ENCODE measurements at regions not wholly inside any gene's neighbourhood (a gene's known extent, or its start where the extent isn't known, plus 50 kb on each side); places are given as distances from the start of the nearest gene placed in this dataset.

- CTCF ChIA-PET, result no interaction called here
- intact Hi-C loops (cut with micrococcal nuclease), result no loop called here
- FAIRE-seq, result no peak
Measured at GRCh38 chr12:66838366-66838765, 159.5 kb upstream of the GRIP1 start.

More at GRCh38 chr12:66838366-66838765, 159.5 kb upstream of the GRIP1 start:
- no peaks in the 10 kb centered on the region for H3K9me1 ChIP-seq (replicated peaks; ENCODE audit: control insufficient read depth, extremely low read depth, insufficient read depth, low read length)
- no peaks in the 10 kb centered on the region for H3K9me3 ChIP-seq (replicated peaks; ENCODE audit: control insufficient read depth, insufficient read depth, low read length)
- no peaks in the 10 kb centered on the region for H3K27me3 ChIP-seq (ENCODE audit: control insufficient read depth in 2 of 2, insufficient read depth in 2 of 2, low read length in 2 of 2)
- H3K79me2 ChIP-seq (ENCODE audit: control insufficient read depth, insufficient read depth, low read length), result no peaks in the 10 kb centered on the region
- H2AFZ ChIP-seq (ENCODE audit: low read depth, low read length), result no peak overlapping the region
- no peak overlapping the region for H3K4me3 ChIP-seq (replicated peaks in 1 of 3; ENCODE audit: insufficient read depth in 1 of 3, low read depth in 1 of 3, low read length in 3 of 3)
- TF ChIP-seq POLR2AphosphoS5 (IDR thresholded peaks at IDR 0.05; ENCODE audit: insufficient read depth, low read depth, low read length), result no peak
- TF ChIP-seq EZH2 (IDR thresholded peaks at IDR 0.05; ENCODE audit: borderline replicate concordance, low read depth, low read length, severe bottlenecking), result no peak
- TF ChIP-seq POLR2A (IDR thresholded peaks at IDR 0.05; ENCODE audit: low read depth, low read length), result no peak
- no peak for TF ChIP-seq MAX (IDR thresholded peaks at IDR 0.05; ENCODE audit: insufficient read depth, insufficient read length)
- no peak for TF ChIP-seq CTCF (IDR thresholded peaks at IDR 0.05; ENCODE audit: extremely low read depth in 1 of 2, insufficient read depth in 1 of 2, low read depth in 1 of 2, low read length in 2 of 2)
- TF ChIP-seq FOS (IDR thresholded peaks at IDR 0.05; ENCODE audit: borderline replicate concordance, insufficient read depth, low read length), result no peak
- TF ChIP-seq MYC (IDR thresholded peaks at IDR 0.05; ENCODE audit: low read depth, low read length), result no peak
- no peak for TF ChIP-seq JUN (IDR thresholded peaks at IDR 0.05; ENCODE audit: borderline replicate concordance, insufficient read depth, insufficient read length, low read depth)
- H3K36me3 ChIP-seq (ENCODE audit: control insufficient read depth in 2 of 2, extremely low read depth in 1 of 2, insufficient read depth in 2 of 2, low read length in 2 of 2), result no peaks in the 10 kb centered on the region
- POLR2A ChIA-PET, result no interaction called here
- no TSS peak for BruUV-seq (replicated peaks)
- H3K27ac ChIP-seq (ENCODE audit: insufficient read depth, low read depth, low read length), result no peak overlapping the region
- no peak overlapping the region for H3K4me2 ChIP-seq (ENCODE audit: insufficient read depth, low read length)
- dilution Hi-C loops (cut with MboI; ENCODE audit: extremely low pct_ligation_motif_present, low sequenced_read_pairs), result no loop called here
- no peaks in the 10 kb centered on the region for H3K4me1 ChIP-seq (ENCODE audit: control insufficient read depth, extremely low read depth, insufficient read depth, low read length)
- no peaks in the 10 kb centered on the region for H4K20me1 ChIP-seq (replicated peaks; ENCODE audit: control insufficient read depth, extremely low read depth, insufficient read depth, low read length)
- no peak for DNase-seq (ENCODE audit: low read depth, low spot score)
- H3K9ac ChIP-seq (replicated peaks; ENCODE audit: extremely low read depth, insufficient read depth, low read length), result no peak overlapping the region
